IPS-20b (cell line): ENCODE measurements at regions not wholly inside any gene's neighbourhood (a gene's known extent, or its start where the extent isn't known, plus 50 kb on each side); places are given as distances from the start of the nearest gene placed in this dataset.

Experiments
- H3K27ac ChIP-seq: one replicate; pipeline ENCODE4 v1.5.1; 2013; ENCODE audit warnings: low read length
- H3K27me3 ChIP-seq: 2 replicates; pipeline ENCODE4 v1.6.1; 2013; ENCODE audit warnings: mild to moderate bottlenecking, low read length, inconsistent platforms; ENCODE audit not compliant: insufficient read depth
- H3K36me3 ChIP-seq: 2 replicates; pipeline ENCODE4 v1.6.1; 2013; ENCODE audit warnings: low read depth, mild to moderate bottlenecking, inconsistent platforms, low read length, moderate library complexity; ENCODE audit not compliant: insufficient read depth
- H3K4me1 ChIP-seq: 2 replicates; pipeline ENCODE4 v1.6.1; 2013; ENCODE audit warnings: mild to moderate bottlenecking, control low read depth, inconsistent platforms, low read length, moderate library complexity; ENCODE audit not compliant: insufficient read depth
- H3K4me3 ChIP-seq: 2 replicates; pipeline ENCODE4 v1.5.1; 2013; ENCODE audit warnings: mild to moderate bottlenecking, low read length, inconsistent platforms
- H3K9ac ChIP-seq: 2 replicates; pipeline ENCODE4 v1.6.1; 2013; ENCODE audit warnings: low read depth, mild to moderate bottlenecking, inconsistent platforms, low read length, moderate library complexity
- H3K9me3 ChIP-seq: 2 replicates; pipeline ENCODE4 v1.6.1; 2013; ENCODE audit warnings: mild to moderate bottlenecking, low read depth, low read length, inconsistent platforms; ENCODE audit not compliant: insufficient read depth

GRCh38 chr9:82651474-82651873, 411.5 kb downstream of the RASEF start:
- no peaks in the 10 kb centered on the region for H3K27me3 ChIP-seq
- H3K36me3 ChIP-seq, result no peaks in the 10 kb centered on the region
- no peak overlapping the region for H3K27ac ChIP-seq
- H3K9me3 ChIP-seq, result no peaks in the 10 kb centered on the region
- H3K4me3 ChIP-seq, result no peak overlapping the region
- H3K4me1 ChIP-seq, result no peaks in the 10 kb centered on the region; the same call in 1 of the 2 replicates
- H3K9ac ChIP-seq, result no peak overlapping the region

GRCh38 chr9:82665324-82665723, 397.6 kb downstream of the RASEF start:
- Histone ChIP-seq H3K4me3 (no peak overlapping the region), H3K9me3 (no peaks in the 10 kb centered on the region), H3K36me3 (no peaks in the 10 kb centered on the region), H3K27me3 (no peaks in the 10 kb centered on the region), H3K27ac (no peak overlapping the region), H3K4me1 (no peaks in the 10 kb centered on the region), H3K9ac (no peak overlapping the region)

GRCh38 chr9:82668689-82669199, 394.2 kb downstream of the RASEF start:
- H3K9ac ChIP-seq, result no peak overlapping the region
- no peaks in the 10 kb centered on the region for H3K4me1 ChIP-seq
- H3K27ac ChIP-seq, result no peak overlapping the region
- no peaks in the 10 kb centered on the region for H3K36me3 ChIP-seq
- H3K4me3 ChIP-seq, result no peak overlapping the region
- H3K27me3 ChIP-seq, result no peaks in the 10 kb centered on the region
- no peaks in the 10 kb centered on the region for H3K9me3 ChIP-seq

DNA sequence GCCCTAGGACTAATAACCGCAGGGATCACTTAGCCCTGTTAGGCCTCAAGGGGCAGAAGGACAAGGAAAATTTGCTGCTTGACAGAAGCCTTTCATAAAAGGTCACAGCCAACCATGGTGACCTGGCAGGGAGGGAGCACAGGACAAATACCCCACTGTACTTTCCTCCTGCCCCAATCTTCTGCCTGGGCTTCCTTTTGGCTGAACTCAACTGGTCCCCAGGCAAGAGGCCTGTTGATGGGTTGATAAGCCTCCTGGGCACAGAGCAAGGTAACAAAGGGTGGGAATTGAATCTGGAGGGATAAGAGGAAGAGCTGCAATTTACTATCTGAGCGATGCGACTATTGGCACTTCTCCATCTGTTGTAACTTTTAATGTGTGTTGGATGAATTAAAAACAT, 392.9 kb downstream of the RASEF start:
- Histone ChIP-seq H3K27ac (no peak overlapping the region), H3K4me1 (no peaks in the 10 kb centered on the region), H3K9ac (no peak overlapping the region), H3K9me3 (no peaks in the 10 kb centered on the region), H3K4me3 (no peak overlapping the region), H3K36me3 (no peaks in the 10 kb centered on the region), H3K27me3 (no peaks in the 10 kb centered on the region)

GRCh38 chr9:82670726-82671125, 392.2 kb downstream of the RASEF start:
- Histone ChIP-seq H3K9ac (no peak overlapping the region), H3K36me3 (no peaks in the 10 kb centered on the region), H3K9me3 (no peaks in the 10 kb centered on the region), H3K27ac (no peak overlapping the region), H3K4me3 (no peak overlapping the region), H3K4me1 (no peaks in the 10 kb centered on the region), H3K27me3 (no peaks in the 10 kb centered on the region)

DNA sequence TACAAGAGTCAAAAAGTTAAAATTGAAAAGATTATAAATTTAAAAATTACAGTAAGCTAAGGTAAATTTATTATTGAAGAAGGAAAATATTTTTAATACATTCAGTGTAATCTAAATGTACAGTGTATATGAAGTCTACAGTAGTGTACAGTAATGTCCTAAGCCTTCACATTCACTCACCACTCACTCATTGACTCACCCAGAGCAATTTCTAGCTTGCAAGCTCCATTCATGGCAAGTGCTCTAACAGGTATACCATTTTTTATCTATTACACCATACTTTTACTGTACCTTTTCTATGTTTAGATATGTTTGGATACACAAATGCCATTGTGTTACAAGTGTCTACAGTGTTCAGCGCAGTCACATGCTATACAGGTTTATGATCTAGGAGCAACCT, 389.7 kb downstream of the RASEF start:
- no peaks in the 10 kb centered on the region for H3K4me1 ChIP-seq
- no peaks in the 10 kb centered on the region for H3K27me3 ChIP-seq
- no peak overlapping the region for H3K4me3 ChIP-seq
- H3K9ac ChIP-seq, result no peak overlapping the region
- no peaks in the 10 kb centered on the region for H3K36me3 ChIP-seq
- H3K27ac ChIP-seq, result no peak overlapping the region
- H3K9me3 ChIP-seq, result no peaks in the 10 kb centered on the region

DNA sequence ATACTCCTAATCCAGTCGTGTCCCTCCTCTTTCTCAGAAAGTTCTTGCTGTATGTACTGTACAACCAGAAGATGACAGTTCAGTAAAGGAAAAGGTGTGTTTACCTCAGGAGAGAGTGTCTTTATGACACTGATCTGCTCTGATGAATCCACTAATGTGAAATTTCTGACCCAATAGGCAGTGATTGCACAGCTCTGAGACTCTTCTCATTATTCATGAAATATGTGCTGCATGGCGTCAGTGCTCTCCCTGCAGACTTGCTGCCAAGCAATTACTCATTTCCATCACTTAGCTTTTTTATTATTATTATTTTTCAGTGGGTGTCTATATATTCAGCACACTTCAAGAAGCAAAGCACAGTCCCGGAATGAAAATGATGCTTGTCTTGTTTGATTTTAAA, 389.0 kb downstream of the RASEF start:
- H3K4me3 ChIP-seq, result no peak overlapping the region
- H3K27ac ChIP-seq, result no peak overlapping the region
- no peak overlapping the region for H3K9ac ChIP-seq
- H3K4me1 ChIP-seq, result no peaks in the 10 kb centered on the region
- no peaks in the 10 kb centered on the region for H3K36me3 ChIP-seq
- no peaks in the 10 kb centered on the region for H3K9me3 ChIP-seq
- no peaks in the 10 kb centered on the region for H3K27me3 ChIP-seq

DNA sequence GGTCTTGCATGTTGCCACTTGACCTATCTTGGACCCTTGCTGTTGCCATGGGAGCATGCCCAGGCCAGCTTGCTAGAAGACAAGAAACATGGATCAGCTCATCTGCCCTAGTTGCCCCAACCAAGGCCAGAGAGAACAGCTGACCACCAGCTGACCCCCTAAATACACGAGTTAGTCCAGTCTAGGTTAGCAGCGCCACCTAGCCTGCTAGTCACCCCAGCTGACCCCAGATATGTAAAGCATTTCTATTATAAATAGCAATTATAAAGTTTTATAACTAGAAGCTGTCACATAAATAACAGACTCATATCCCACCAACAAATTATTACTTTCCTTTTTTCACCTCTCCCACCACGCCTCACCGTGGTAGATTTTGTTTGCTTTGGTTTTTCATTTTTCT, 387.8 kb downstream of the RASEF start:
- Histone ChIP-seq H3K9ac (no peak overlapping the region), H3K9me3 (no peaks in the 10 kb centered on the region), H3K4me1 (no peaks in the 10 kb centered on the region), H3K4me3 (no peak overlapping the region), H3K27me3 (no peaks in the 10 kb centered on the region), H3K36me3 (no peaks in the 10 kb centered on the region), H3K27ac (no peak overlapping the region)

DNA sequence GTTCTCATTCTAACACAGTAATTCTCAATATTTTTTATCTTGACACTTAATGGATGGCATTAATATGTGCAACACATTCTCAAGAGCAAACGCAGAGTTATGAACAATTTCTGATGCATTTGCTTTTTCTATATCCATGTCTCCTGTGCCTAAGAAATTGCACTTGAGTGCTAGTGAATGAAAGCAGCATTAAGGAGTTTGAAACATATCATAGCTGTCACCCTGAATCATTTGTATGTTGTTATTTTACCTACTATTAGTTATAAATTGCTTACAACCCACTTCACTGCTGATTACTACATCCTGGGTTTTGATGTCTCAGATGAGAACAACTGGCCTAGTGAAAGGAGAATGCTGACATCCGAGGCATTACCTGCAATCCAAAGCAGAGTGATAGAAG, 387.3 kb downstream of the RASEF start:
- Histone ChIP-seq H3K27ac (no peak overlapping the region), H3K36me3 (no peaks in the 10 kb centered on the region), H3K4me3 (no peak overlapping the region), H3K9ac (no peak overlapping the region), H3K4me1 (no peaks in the 10 kb centered on the region), H3K9me3 (no peaks in the 10 kb centered on the region), H3K27me3 (no peaks in the 10 kb centered on the region)

GRCh38 chr9:82677086-82677485, 385.9 kb downstream of the RASEF start:
- Histone ChIP-seq H3K27ac (no peak overlapping the region), H3K36me3 (no peaks in the 10 kb centered on the region), H3K9ac (no peak overlapping the region), H3K27me3 (no peaks in the 10 kb centered on the region), H3K4me3 (no peak overlapping the region), H3K9me3 (no peaks in the 10 kb centered on the region), H3K4me1 (no peaks in the 10 kb centered on the region)

- H3K9me3 ChIP-seq, result no peaks in the 10 kb centered on the region; the same call in 1 of the 2 replicates
- no peaks in the 10 kb centered on the region for H3K36me3 ChIP-seq
Observed at GRCh38 chr9:82679472-82679871, 383.5 kb downstream of the RASEF start.

DNA sequence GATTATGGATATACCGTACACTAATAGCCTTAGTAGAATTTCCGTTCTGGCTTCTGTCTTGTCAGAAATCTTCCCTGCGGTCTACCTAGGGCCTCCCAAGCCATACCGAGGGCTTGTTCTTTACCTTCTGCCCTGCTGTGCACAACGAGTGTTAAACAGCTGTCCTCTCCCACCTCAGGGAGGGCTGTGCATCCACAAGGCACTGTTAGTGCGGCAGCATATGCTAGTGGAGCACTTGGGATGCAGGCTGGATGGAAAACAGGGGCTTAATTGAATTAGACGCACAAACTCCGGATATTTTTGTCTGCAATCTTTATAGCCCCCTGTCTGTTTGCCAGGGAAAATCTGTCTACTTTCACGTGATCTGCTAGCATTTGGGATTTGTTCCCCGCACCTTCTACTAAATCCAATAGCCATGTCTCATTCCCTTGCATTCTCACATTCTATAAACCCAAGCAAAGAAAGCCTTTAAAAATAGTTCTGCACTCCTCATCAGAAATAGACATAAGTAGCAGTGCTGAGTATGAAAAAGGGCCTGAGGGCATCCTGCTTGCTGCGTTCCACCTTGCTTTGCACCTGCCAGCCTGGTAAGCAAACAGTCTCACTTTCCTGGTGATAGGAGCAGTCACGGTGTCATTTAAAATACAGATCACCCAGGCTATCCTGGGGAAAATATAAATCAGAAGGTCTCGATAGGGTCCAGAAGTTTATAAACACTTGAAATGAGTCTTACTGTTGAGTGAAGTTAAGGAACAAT, 382.6 kb downstream of the RASEF start:
- Histone ChIP-seq H3K4me3 (no peak overlapping the region), H3K4me1 (no peaks in the 10 kb centered on the region), H3K9me3 (no peaks in the 10 kb centered on the region; the same call in 1 of the 2 replicates), H3K27me3 (no peaks in the 10 kb centered on the region), H3K36me3 (no peaks in the 10 kb centered on the region), H3K9ac (no peak overlapping the region), H3K27ac (no peak overlapping the region)

More at GRCh38 chr9:82679472-82679871, 383.5 kb downstream of the RASEF start:
- Histone ChIP-seq H3K4me3 (no peak overlapping the region), H3K27me3 (no peaks in the 10 kb centered on the region), H3K4me1 (no peaks in the 10 kb centered on the region), H3K27ac (no peak overlapping the region), H3K9ac (no peak overlapping the region)
